GM12878 (cell line): ENCODE measurements at regions not wholly inside any gene's neighbourhood (a gene's known extent, or its start where the extent isn't known, plus 50 kb on each side); places are given as distances from the start of the nearest gene placed in this dataset.

Experiments
- CBFB ChIP-seq: IDR thresholded peaks from 2 replicates; pipeline ENCODE4 v1.6.1; 2016; ENCODE audit warnings: antibody characterized with exemption, low read depth
- EP300 ChIP-seq, 2 experiments: fragments of 150-350 bp in 1 of 2; IDR thresholded peaks; 2 replicates each; pipeline ENCODE4 v1.6.1; 2011 to 2012; ENCODE audit warnings: low read depth in 2 of 2, low read length in 2 of 2, borderline replicate concordance in 1 of 2, improper control_type of control experiment in 1 of 2, inconsistent platforms in 1 of 2; ENCODE audit not compliant: control insufficient read depth in 1 of 2
- FOXM1 ChIP-seq: IDR thresholded peaks from 2 replicates; pipeline ENCODE4 v1.6.1; 2012; ENCODE audit warnings: low read depth, mild to moderate bottlenecking, inconsistent platforms, low read length, moderate library complexity
- NFYA ChIP-seq: IDR thresholded peaks from 2 replicates; pipeline ENCODE4 v1.6.1; 2011; ENCODE audit warnings: low read depth, mild to moderate bottlenecking, low read length, improper control_type of control experiment, borderline replicate concordance
- ZBED1 ChIP-seq: IDR thresholded peaks from 2 replicates; pipeline ENCODE4 v1.6.1; 2016; ENCODE audit warnings: borderline replicate concordance
- ZNF24 ChIP-seq: fragments of 450-650 bp; IDR thresholded peaks from 2 replicates; pipeline ENCODE4 v1.6.1; 2017; ENCODE audit warnings: antibody characterized with exemption, mild to moderate bottlenecking
- ZZZ3 ChIP-seq: IDR thresholded peaks from 2 replicates; pipeline ENCODE4 v1.6.1; 2011; ENCODE audit warnings: low read depth; ENCODE audit not compliant: control insufficient read depth, insufficient read length
- TF ChIP-seq, protein P1 (sequence below), 3 experiments: IDR thresholded peaks in 2 of 3; conservative IDR thresholded peaks in 1 of 3; 2 replicates each; pipeline ENCODE4 v1.5.1; 2011; ENCODE audit warnings: low read depth in 3 of 3, low read length in 3 of 3, mild to moderate bottlenecking in 3 of 3, control low read depth in 2 of 3, moderate library complexity in 2 of 3, inconsistent platforms in 1 of 3, mixed read lengths in 1 of 3; ENCODE audit not compliant: control insufficient read depth in 2 of 3, insufficient read depth in 1 of 3; ENCODE audit errors: extremely low read depth in 1 of 3

DNA sequence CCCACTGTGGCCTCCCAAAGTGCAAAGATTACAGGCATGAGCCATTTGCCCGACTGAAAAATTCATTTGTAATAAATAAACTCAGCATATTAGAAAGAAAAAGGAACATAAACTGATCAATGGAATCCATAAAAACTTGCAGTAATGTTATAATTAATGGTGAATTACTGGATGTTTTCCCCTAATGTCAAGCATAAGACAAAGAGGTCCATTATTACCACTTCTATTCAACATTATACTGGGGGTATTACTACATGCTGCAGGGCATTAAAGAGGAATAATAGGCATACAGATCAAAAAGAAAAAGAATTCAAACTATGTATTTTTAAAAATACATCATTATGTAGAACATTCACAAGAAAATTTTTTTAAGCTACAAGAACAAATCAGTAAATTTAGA is 926.8 kb downstream of the LRFN5 start:
- TF ChIP-seq FOXM1 (no peak), ZBED1 (no peak), ZZZ3 (no peak), NFYA (no peak), EP300 (IDR thresholded peaks at IDR 0.05; ENCODE audit: borderline replicate concordance in 1 of 2, control insufficient read depth in 1 of 2, low read depth in 2 of 2, low read length in 2 of 2) (no peak), CBFB (no peak), ZNF24 (no peak)
- TF ChIP-seq, protein P1, sequence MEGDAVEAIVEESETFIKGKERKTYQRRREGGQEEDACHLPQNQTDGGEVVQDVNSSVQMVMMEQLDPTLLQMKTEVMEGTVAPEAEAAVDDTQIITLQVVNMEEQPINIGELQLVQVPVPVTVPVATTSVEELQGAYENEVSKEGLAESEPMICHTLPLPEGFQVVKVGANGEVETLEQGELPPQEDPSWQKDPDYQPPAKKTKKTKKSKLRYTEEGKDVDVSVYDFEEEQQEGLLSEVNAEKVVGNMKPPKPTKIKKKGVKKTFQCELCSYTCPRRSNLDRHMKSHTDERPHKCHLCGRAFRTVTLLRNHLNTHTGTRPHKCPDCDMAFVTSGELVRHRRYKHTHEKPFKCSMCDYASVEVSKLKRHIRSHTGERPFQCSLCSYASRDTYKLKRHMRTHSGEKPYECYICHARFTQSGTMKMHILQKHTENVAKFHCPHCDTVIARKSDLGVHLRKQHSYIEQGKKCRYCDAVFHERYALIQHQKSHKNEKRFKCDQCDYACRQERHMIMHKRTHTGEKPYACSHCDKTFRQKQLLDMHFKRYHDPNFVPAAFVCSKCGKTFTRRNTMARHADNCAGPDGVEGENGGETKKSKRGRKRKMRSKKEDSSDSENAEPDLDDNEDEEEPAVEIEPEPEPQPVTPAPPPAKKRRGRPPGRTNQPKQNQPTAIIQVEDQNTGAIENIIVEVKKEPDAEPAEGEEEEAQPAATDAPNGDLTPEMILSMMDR (IDR thresholded peaks at IDR 0.05 in 2 of 3, conservative IDR thresholded peaks at IDR 0.05 in 1 of 3; ENCODE audit: control insufficient read depth in 2 of 3, extremely low read depth in 1 of 3, insufficient read depth in 1 of 3, low read depth in 3 of 3, low read length in 3 of 3) = no peak
